Heart left ventricle (tissue), 13 donors: ENCODE measurements at regions not wholly inside any gene's neighbourhood (a gene's known extent, or its start where the extent isn't known, plus 50 kb on each side); places are given as distances from the start of the nearest gene placed in this dataset.

Experiments
- CTCF ChIP-seq, 12 donors: fragments of 200-600 bp; sonication (generic) in 4 of 12; IDR thresholded peaks; one replicate each; pipeline versions ENCODE4 v1.5.0 to v1.8.0; 2018 to 2022; ENCODE audit warnings: antibody characterized with exemption in 12 of 12, mild to moderate bottlenecking in 5 of 12
- POLR2A ChIP-seq, 2 donors: fragments of 450-650 bp; IDR thresholded peaks; one replicate each; pipeline ENCODE4 v1.6.1; 2017; ENCODE audit warnings: antibody characterized with exemption in 2 of 2, mild to moderate bottlenecking in 2 of 2, moderate library complexity in 2 of 2
- donor health status: ischemic (EF 13 %, LVEDD 7.1; RV severe dilation, severe dysfunction).
- donor health status: DM: no; HTN: yes; CAD: no.
- donor health status: DM: no; HTN: no; CAD: no.
- donor health status: ischemic (EF 25% LVEDD 6.9; RV normal size, moderate dysfunction).
- donor health status: ischemic (EF 25% LVEDD 5.7; RV mildly dilated, moderate dysfunction).
- donor health status: ischemic (EF 35%, LVEDD 5.7; RV mildly dilated, moderate dysfunction).
- donor health status: nonischemic (EF 11% LVEDD 7.7; RV severe dilation, severe dysfunction).
- donor health status: DM: yes; HTN: yes; CAD: no.
- donor health status: PGD.
- donor health status: ischemic (EF 29% LVEDD 5.4; RV normal size, mild dysfunction).
- donor health status: nonischemic (EF 23%, LVEDD 6.1; RV moderate dilation, normal function).

GRCh38 chr9:89710697-89711096 is 105.9 kb downstream of the GADD45G start:
- no peak for TF ChIP-seq POLR2A (IDR thresholded peaks at IDR 0.05)
- TF ChIP-seq CTCF (IDR thresholded peaks at IDR 0.05), result no peak
